Prostate gland (tissue), 2 donors: ENCODE measurements at regions not wholly inside any gene's neighbourhood (a gene's known extent, or its start where the extent isn't known, plus 50 kb on each side); places are given as distances from the start of the nearest gene placed in this dataset.

Experiments
- CTCF ChIP-seq, 4 experiments: fragments of 200-600 bp in 2 of 4; fragments of 450-650 bp in 2 of 4; sonication (generic) in 2 of 4; IDR thresholded peaks; 1 replicate in 3 of 4; 2 replicates in 1 of 4; pipeline ENCODE4 v1.5.1; 2016 to 2019; ENCODE audit warnings: antibody characterized with exemption in 4 of 4, mild to moderate bottlenecking in 2 of 4, moderate library complexity in 2 of 4
- POLR2A ChIP-seq: fragments of 450-650 bp; IDR thresholded peaks from one replicate; pipeline ENCODE4 v1.6.1; 2016; ENCODE audit warnings: antibody characterized with exemption, mild to moderate bottlenecking
- POLR2AphosphoS5 ChIP-seq: sonication (generic); formaldehyde crosslinking; IDR thresholded peaks from one replicate; pipeline ENCODE4 v1.6.1; 2017; ENCODE audit warnings: antibody characterized with exemption

DNA sequence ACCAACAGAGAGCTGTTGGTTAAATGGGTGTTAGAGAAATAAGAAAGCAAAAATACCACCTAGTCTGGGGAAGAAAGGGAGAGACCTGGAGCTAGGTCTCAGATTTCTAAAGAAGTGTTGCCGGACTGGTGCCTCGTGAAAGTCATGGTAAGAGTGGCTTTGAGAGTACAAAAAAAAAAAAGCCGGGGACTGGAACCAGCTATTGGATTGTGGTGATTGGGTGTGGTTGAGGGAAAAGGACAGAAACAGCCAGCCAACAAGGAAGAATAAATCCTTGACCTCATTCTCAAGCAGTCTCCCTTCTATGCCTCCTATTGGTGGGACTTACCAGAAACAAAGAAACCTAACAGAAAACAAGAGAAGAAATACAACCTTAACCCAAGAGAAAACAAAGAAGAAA lies 346.4 kb upstream of the KCNMB2 start:
- TF ChIP-seq CTCF (IDR thresholded peaks at IDR 0.05) (no peak), POLR2AphosphoS5 (no peak), POLR2A (no peak)
